Gastroesophageal sphincter (tissue), 4 donors: ENCODE measurements at regions not wholly inside any gene's neighbourhood (a gene's known extent, or its start where the extent isn't known, plus 50 kb on each side); places are given as distances from the start of the nearest gene placed in this dataset.

ENCODE experiments used
- ATAC-seq: fragments of 150-250 bp; one replicate; pipeline ENCODE4 v1.9.1; 2016; ENCODE audit warnings: mild to moderate bottlenecking, moderate library complexity
- H3K27ac ChIP-seq, 4 donors: fragments of 200-600 bp; sonication (generic) in 3 of 4; 1 replicate in 3 of 4; 2 replicates in 1 of 4; pipeline ENCODE4 v1.5.1; 2016 to 2019
- H3K27me3 ChIP-seq: fragments of 200-600 bp; sonication (generic); one replicate; pipeline ENCODE4 v1.5.1; 2019
- H3K36me3 ChIP-seq, 2 donors: fragments of 200-600 bp; sonication (generic); one replicate each; pipeline ENCODE4 v1.5.1; 2019; ENCODE audit warnings: control low read depth in 1 of 2
- H3K4me1 ChIP-seq, 3 donors: fragments of 200-600 bp; sonication (generic); 1 replicate in 2 of 3; 2 replicates in 1 of 3; pipeline ENCODE4 v1.5.1; 2016 to 2019; ENCODE audit warnings: control low read depth in 2 of 3
- H3K4me3 ChIP-seq, 2 donors: fragments of 200-600 bp; sonication (generic); one replicate each; pipeline ENCODE4 v1.5.1; 2019; ENCODE audit warnings: mild to moderate bottlenecking in 1 of 2, moderate library complexity in 1 of 2
- H3K9me3 ChIP-seq, 3 donors: fragments of 200-600 bp; sonication (generic); one replicate each; pipeline ENCODE4 v1.5.1; 2017 to 2019; ENCODE audit warnings: control low read depth in 2 of 3
- CTCF ChIP-seq, 4 experiments: fragments of 200-600 bp in 2 of 4; fragments of 450-650 bp in 2 of 4; sonication (generic) in 1 of 4; IDR thresholded peaks; one replicate each; pipeline ENCODE4 v1.5.1; 2017 to 2019; ENCODE audit warnings: antibody characterized with exemption in 4 of 4, mild to moderate bottlenecking in 2 of 4, moderate library complexity in 2 of 4
- EP300 ChIP-seq: sonication (generic); formaldehyde crosslinking; IDR thresholded peaks from one replicate; pipeline ENCODE4 v1.6.1; 2017; ENCODE audit warnings: antibody characterized with exemption, mild to moderate bottlenecking
- POLR2A ChIP-seq, 2 donors: fragments of 450-650 bp; IDR thresholded peaks; one replicate each; pipeline ENCODE4 v1.6.1; 2017; ENCODE audit warnings: antibody characterized with exemption in 2 of 2, mild to moderate bottlenecking in 2 of 2, moderate library complexity in 1 of 2
- POLR2AphosphoS5 ChIP-seq: sonication (generic); formaldehyde crosslinking; IDR thresholded peaks from one replicate; pipeline ENCODE4 v1.6.1; 2017; ENCODE audit warnings: antibody characterized with exemption
- WGBS, 2 donors: methylation state at CpG; one replicate each; pipeline ENCODE4 v1.1.5; 2018; ENCODE audit warnings: low coverage in 1 of 2; 5-methylcytosine and 5-hydroxymethylcytosine counted together

- Histone ChIP-seq H3K4me3 (no peak overlapping the region), H3K4me1 (no peaks in the 10 kb centered on the region), H3K36me3 (no peaks in the 10 kb centered on the region), H3K27me3 (no peaks in the 10 kb centered on the region), H3K27ac (peak overlapping the region in 3 of 4 donors; percentile 56 to 58 (median 57)), H3K9me3 (no peaks in the 10 kb centered on the region)
- TF ChIP-seq EP300, result no peak
- no peak for TF ChIP-seq POLR2A (IDR thresholded peaks at IDR 0.05)
- no peak for TF ChIP-seq CTCF (IDR thresholded peaks at IDR 0.05)
- TF ChIP-seq POLR2AphosphoS5, result no peak
- 61 to 66% methylated on average over 3 of the region's 4 CpGs for WGBS, 2 donors
- no peak for ATAC-seq
These were observed 165.4 kb upstream of the DPT start for GRCh38 chr1:168894397-168894903.

GRCh38 chr1:168897249-168897648 lies 168.2 kb upstream of the DPT start:
- TF ChIP-seq POLR2AphosphoS5, result no peak
- TF ChIP-seq CTCF (IDR thresholded peaks at IDR 0.05), result no peak
- no peak for TF ChIP-seq EP300
- TF ChIP-seq POLR2A (IDR thresholded peaks at IDR 0.05), result no peak
- H3K27me3 ChIP-seq, result no peaks in the 10 kb centered on the region
- no peaks in the 10 kb centered on the region for H3K4me1 ChIP-seq
- WGBS, 2 donors, result 75 to 81% methylated on average over 1 to 2 of the region's 2 CpGs
- no peaks in the 10 kb centered on the region for H3K9me3 ChIP-seq
- H3K27ac ChIP-seq, result no peak overlapping the region
- H3K36me3 ChIP-seq, result no peaks in the 10 kb centered on the region
- H3K4me3 ChIP-seq, result no peak overlapping the region
- no peak for ATAC-seq

GRCh38 chr1:168903237-168903830 lies 174.3 kb upstream of the DPT start:
- ATAC-seq, result no peak
- Histone ChIP-seq H3K9me3 (no peaks in the 10 kb centered on the region), H3K27ac (no peak overlapping the region), H3K4me3 (no peak overlapping the region), H3K27me3 (no peaks in the 10 kb centered on the region), H3K36me3 (no peaks in the 10 kb centered on the region), H3K4me1 (no peaks in the 10 kb centered on the region)
- TF ChIP-seq EP300 (no peak), POLR2AphosphoS5 (no peak), CTCF (IDR thresholded peaks at IDR 0.05) (no peak), POLR2A (IDR thresholded peaks at IDR 0.05) (no peak)
- 92 to 93% methylated on average over 2 of the region's 2 CpGs for WGBS, 2 donors

- no peaks in the 10 kb centered on the region for H3K4me1 ChIP-seq
- TF ChIP-seq POLR2A (IDR thresholded peaks at IDR 0.05) (no peak), CTCF (IDR thresholded peaks at IDR 0.05) (no peak), EP300 (no peak), POLR2AphosphoS5 (no peak)
- ATAC-seq, result no peak
- H3K36me3 ChIP-seq, result no peaks in the 10 kb centered on the region
- no peaks in the 10 kb centered on the region for H3K27me3 ChIP-seq
- 100% methylated on average over 2 of the region's 2 CpGs for WGBS, 2 donors
- no peak overlapping the region for H3K4me3 ChIP-seq
- no peak overlapping the region for H3K27ac ChIP-seq
- no peaks in the 10 kb centered on the region for H3K9me3 ChIP-seq
These were observed 176.6 kb upstream of the DPT start for GRCh38 chr1:168905633-168906032.

GRCh38 chr1:168906367-168906766 lies 177.4 kb upstream of the DPT start:
- Histone ChIP-seq H3K27me3 (no peaks in the 10 kb centered on the region), H3K36me3 (no peaks in the 10 kb centered on the region), H3K4me1 (no peaks in the 10 kb centered on the region), H3K4me3 (no peak overlapping the region), H3K9me3 (no peaks in the 10 kb centered on the region), H3K27ac (no peak overlapping the region)
- 58% methylated on average over 2 of the region's 2 CpGs for WGBS, 2 donors
- ATAC-seq, result no peak
- no peak for TF ChIP-seq CTCF (IDR thresholded peaks at IDR 0.05)
- TF ChIP-seq EP300, result no peak
- no peak for TF ChIP-seq POLR2A (IDR thresholded peaks at IDR 0.05)
- TF ChIP-seq POLR2AphosphoS5, result no peak
